Epidermal melanocyte (primary cell): ENCODE measurements at regions not wholly inside any gene's neighbourhood (a gene's known extent, or its start where the extent isn't known, plus 50 kb on each side); places are given as distances from the start of the nearest gene placed in this dataset.

Experiments
- DNase-seq: peaks from one replicate; pipeline ENCODE4 v3.0.0; 2011; ENCODE audit warnings: low spot score; ENCODE audit not compliant: insufficient read length

DNA sequence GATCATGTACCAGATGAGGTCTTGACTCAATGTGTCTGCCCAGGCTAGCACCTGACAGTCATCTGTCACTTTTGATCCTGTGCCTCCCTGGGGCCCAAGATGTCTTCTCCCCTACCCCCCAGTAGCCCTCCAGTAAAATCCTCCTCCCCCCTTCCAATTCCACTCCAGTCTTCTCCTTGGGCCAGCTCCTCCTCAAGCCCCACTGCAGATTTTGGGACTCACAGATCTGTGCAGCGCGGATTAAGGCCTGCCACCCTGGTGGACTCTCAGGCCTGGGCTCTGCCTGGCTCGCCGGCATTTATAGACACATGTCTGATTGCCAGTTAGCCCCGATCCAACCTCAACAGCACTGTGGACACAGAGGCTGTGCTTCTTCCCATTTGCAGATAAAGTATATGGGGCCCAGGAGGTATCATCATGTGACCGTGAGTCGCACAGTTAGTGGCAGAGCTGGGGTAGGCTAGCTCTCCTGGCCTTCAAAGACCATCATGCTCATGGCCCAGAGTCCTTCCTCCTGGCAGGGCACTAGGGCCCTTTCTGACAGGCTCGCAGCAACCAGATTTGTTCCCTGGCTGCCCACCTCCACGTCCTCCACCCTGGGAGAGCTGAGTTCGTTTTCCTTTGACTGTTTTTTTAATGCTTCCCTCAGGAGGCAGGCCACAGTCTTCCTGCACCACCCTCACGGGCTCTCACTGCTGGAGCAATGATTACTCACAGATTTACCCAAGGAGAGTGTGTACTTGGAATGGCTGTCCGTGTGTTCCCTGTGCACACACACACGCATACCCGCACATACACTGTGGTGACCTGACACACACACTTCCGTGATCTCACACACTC is 98.3 kb upstream of the DIO3 start:
- DNase-seq, result no peak

DNA sequence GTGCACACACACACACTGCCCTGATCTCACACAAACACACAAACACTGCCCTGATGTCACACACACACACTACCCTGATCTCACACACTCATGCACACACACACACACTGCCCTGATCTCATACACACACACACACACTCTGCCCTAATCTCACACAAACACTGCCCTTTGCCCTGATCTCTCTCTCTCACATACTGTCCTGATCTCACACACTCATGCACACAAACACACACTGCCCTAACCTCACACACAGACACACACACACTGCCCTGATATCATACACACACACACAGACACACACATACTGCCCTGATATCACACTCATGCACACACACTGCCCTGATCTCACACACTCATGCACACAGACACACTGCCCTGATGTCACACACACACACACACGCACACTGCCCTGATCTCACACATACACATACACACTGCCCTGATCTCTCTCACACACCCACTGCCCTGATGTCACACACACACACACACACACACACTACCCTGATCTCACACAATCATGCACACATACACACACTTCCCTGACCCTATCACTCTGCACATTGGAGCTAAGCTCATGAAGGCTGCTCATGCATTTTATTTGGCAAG is 97.6 kb upstream of the DIO3 start:
- no peak for DNase-seq

DNA sequence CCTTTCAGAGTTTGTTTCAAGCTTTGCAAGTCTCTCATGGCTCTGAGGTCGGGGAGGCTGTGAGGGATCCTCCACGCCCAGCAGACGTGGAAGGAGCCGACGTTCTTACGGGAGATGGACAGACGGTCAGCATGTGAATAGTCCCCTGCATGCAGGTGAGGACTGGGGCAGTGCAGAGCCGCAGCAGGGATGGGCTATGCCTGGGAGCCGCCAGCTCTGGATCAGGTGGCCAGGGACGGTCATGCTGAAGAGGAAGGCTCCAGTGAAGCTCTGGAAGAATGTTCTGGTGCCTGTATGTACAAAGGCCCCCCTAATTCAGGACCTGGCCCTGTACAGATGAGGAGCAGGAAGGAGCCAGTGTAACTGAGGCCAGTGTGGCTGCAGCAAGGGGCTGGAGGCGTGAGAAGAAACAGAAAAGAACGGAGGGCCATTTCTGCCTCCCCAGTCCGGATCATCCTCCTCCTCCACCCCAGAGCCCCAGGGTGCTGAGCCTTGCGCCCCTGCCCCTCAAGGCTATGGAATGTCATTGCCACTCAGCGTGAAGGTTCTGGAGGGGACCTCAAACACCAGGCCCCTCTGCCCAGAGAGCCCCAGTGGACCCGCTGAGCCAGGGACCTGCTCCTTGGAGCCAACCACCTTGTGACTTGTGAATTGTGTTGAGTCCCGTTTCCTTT is 96.8 kb upstream of the DIO3 start:
- DNase-seq, result no peak

DNA sequence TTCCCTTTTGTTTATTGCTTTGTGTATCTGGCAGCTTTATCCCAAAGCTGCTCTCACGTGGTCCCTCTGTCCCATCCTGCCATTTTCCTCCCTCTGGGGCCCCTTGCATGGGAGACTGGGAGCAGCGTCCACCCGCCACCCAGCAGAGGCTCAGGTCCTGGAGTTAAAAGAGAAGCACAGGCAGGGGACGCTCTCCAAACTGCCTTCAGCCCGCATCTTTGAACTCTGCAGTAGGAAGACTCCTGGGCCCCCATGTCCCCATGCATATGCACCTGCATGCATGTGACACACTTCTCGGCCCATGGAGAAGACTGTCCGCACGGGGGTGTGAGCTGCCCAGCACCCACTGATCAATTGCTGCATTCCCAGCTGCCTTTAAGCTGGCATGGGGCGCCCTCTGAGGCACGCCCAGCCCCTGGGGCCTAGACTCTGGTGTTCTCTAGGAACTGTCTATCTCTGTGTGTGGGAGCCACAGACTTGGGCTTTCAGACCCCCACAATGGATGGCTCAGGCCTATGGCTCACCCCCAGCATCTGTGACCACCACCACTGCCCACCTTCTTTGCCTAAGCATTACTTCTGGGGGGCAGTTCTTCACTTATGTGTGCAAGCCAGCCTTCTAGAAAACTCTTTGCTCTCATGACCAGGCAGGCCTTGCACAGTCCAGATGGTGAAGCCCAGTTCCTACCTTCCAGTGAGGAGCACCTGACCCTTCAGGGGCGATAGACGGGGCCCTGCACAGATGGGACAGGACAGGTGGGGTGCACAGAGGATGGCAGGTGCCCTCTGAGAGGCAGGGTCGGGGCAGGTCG is 96.1 kb upstream of the DIO3 start:
- no peak for DNase-seq

DNA sequence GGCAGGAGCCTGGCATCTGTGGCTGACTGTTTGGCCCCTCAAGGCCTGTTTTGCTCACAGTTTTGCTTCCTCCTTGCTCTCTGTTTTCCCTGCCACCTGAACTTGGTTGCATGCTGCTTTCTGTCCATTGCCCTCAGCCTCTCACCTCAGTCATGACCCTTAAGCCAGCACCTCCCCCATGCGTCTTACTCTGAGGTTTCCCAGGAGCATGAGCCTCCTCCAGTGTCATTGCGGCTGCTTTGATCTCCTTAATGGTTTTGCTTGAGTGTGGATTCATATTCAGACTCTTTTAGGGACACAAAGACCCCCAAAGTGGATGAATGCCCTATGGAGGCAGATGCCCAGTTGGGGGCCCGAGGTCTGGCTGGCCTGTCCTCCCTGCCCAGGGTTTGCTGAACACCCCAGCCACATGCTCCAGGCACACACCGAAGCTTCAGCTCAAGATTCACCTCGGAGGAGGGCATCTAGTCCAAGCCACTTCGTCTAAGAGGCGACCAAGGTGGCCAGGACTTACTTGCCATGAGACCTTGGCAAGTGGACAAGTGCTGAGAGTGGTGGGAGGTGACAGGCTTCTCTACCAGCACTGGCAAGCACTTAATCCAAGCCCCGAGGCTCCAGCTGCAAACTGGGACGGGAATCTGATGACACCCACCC is 95.4 kb upstream of the DIO3 start:
- DNase-seq, result no peak

DNA sequence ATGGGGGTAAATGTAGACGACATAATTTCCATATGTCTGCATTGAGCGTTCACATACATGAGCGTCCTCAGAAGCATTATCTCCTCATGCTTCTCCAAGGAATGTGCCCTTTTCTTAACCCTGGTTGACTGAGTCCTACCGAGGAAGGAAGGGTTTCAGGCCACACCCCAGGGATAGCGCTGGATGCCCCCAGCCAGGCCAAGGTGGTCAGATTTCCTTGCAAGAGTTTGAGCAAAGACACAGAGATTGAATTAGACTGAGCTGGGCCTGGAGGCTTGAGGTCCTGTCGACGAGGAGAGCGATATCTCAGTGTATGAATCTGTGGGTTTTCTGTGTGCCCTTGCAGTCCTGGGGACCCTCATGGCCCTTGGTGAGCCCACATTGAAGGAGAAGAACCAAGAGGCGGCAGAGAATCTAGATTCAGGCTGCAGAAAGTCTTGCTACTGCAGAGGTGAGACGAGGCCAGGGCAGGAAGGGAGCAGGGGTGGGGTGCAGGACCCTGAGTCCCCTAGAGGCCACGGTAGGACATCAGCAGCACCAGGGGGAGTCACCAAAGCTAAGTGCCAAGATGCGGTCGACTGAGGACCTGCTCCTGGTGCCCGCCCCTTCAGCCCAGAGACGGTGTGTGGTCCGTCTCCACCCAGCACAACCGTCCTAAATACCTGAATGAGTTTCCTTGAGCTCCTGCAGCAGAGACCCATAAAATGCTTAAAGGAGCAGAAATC is 94.7 kb upstream of the DIO3 start:
- no peak for DNase-seq

DNA sequence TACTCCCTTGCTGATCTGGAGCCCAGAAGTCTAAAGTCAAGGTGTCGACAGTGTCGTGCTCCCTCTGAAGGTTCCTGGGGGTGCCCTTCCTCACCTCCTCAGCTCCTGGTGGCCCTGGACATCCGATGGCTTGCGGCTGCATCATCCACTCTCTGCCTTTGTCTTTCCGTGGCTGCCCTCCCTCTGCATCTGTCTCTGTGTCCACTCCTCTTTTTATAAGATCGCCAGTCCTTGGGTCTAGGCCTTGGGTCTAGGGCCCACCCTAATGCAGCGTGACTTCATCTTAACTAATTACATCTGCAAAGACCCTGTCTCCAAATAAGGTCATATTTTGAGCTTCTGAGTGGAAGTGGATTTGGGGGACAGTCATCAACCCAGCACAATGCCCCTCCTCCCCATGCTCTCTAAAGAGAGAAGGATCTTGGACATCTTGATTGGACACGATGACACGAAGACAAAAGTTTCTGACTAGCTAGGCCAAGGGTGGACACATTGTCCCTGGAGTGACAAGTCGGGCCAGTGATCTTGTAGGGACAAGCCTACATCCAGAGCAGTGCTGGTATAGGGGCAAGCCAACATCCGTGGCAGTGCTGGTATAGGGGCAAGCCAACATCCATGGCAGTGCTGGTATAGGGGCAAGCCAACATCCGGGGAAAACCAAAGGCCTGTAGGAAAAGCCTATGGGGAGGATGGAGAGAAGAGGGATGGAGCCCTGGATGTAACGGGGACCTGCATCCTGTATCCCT is 93.9 kb upstream of the DIO3 start:
- no peak for DNase-seq

DNA sequence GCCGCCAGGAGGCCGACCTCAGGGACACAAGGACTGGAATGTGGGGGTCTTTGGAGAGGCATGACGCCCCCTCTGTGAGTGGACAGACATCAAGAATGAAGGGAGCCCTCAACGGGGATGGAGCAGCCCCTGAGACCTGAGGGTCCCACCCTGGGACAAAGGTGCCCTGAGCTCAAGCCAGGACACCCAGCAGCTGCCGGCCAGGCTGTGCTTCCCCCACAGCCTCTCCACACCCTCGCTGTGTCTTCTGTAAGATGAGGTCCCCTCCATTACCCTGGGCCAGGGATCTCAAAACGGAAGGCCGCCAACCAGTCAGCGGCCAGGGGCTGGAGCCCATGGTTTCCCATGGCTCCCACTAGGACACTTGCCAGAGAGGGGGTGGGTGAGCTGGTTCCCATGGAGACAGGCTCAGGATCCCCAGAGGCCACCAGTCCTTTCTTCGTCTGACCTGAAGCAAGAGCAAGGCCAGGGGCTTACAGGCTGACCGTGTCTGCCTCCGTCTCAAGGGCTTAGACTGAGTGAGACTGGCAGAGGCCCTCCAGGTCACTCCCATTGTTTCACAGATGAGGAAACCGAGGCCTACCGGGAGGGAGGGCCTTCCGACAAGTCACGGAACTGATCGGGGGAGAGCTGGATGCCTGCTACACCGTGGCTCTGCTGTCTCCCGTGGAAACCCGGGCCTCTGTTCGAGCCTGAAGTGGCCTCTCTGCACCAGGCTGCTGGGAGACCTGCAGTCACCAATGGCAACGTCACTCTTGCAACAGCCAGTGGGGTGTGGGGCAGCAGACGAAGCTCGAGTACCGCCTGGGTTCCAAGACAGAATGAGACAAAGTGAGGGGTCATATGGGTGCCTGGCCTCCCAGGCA is 91.7 kb upstream of the DIO3 start:
- DNase-seq, result no peak

DNA sequence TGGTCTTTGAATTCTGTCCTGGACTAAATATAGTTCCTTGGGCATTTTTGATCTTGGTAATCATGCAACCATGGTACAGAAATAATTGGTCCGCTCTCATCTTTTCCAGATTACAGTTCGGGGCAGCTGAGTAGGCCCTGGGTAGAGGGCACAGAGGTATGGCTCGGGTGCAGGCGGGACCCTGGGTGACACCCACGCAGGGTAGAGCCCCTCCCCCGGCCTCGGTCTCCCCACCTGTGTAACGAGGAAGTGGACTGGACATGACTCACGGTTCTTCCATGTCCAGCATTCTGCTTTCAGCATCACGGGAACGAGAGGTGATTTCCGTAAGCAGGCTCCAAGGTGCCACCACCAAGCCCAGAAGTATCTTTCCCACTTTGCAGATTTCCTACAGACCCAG is 91.0 kb upstream of the DIO3 start:
- no peak for DNase-seq

DNA sequence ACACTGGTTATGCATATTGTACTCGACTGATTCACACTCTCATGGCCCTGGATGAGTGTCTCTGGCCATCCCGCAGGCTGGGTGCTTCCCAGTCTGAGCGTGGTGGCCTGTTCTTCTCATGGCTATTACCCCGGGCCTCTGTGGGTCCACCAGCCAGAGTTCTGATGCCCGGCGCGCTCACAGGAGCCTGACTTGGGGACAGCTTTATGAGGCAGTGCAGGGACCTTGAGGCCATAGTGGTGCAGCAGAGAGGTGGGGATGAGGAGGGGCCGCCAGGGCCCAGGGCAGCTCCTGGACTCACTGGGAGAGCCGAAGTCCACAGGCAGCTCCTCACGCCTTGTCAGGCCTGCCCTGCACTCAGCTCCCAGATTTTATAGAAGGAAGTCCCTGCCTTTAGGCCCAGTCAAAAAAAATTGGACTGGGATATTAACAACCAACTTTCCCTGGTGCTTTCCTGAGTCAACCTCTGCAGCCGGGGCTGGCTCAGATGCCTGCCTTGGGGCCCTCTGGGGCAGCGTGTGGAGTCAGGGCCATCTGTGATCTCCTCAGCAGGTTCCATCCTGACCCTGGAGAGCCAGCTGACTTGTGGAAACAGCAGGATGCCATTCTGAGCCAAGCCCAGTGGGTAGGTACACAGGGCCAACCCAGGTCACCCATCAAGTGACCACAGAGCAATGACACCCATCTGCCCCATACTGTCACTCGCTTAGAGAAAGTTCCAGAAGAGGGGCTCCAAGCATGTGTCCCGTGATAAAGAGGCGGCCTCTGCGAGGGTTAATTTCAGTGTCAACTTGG is 89.4 kb upstream of the DIO3 start:
- DNase-seq, result no peak

DNA sequence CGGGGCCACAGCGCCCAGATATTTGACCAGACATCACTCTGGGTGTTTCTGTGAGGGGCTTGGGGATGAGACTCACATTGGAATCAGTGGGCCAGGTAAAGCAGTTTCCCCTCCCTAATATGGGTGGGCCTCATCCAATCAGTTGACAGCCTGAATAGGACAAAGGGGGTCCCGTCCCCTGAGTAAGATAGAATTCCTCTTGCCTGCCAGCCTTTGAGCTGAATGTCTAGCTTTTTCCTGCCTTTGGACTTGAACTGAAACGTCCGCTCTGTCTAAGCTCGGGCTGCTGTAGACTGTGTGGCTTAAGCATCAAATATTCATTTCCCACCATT is 88.8 kb upstream of the DIO3 start:
- no peak for DNase-seq

DNA sequence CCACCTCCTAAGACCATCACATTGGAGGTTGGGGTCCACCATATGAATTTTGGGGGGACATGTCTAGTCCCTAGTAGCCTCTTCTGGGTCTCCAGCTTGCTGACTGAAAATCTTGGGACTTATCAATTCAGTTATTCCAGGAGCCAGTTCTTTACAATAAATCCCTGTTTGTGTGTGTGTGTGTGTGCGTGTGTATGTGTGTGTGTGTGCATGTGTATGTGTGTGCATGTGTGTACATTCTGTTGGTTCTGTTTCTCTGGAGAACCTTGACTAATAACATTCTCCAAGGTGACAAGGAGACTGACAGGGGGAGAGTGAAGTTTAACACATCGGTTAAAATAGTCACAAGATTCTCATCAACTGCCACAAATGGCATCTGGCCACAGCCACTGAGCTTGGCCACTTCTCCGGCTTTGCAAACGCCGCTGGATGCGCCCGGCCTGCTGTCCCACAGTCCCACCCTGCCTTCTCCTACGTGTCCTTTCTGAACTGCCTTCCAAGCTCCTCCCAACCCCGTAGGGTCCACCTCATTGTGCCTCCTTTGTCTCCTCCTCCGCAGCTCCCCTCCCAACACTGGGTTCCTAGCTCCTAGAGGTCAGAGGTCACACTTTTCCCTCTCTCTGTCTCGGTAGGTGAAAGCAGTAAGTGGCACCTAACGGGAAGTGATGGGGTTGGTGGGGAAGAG is 88.1 kb upstream of the DIO3 start:
- DNase-seq, result no peak

DNA sequence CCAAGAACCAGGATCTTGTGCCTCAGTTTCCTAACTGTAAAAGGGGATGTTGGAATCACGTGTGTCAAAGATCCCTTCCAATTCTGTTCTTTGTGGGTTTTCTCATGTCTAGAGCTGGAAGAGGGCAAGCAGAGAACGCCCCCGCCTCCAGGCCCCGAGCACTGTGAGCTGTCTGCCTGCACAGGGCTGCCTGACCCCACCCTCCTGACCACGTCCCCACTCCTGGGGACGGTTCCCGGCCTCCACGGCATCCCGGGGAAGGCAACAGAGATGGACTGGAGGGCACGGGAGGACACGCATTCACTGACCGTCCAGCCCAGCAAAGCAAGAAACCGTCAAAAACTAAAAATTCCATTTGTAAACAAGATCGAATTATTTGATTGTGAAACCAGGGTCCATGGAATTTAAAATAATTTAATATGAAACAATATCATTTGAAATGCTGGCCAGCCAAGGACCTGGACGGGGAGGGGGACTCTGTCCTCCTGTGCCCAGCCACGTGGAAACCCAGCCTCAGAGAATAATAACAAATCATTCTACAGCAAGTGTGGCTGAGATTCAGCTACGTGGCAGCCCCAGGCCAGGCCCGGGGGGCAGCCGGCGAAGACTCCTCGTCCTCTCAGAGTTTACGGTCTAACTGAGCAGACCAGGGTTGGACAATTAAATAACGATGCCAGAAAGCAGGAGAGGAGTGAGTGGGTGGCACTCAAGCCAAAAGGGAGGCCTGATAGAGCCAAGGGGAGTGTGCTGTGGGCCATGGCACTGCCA is 87.3 kb upstream of the DIO3 start:
- no peak for DNase-seq

DNA sequence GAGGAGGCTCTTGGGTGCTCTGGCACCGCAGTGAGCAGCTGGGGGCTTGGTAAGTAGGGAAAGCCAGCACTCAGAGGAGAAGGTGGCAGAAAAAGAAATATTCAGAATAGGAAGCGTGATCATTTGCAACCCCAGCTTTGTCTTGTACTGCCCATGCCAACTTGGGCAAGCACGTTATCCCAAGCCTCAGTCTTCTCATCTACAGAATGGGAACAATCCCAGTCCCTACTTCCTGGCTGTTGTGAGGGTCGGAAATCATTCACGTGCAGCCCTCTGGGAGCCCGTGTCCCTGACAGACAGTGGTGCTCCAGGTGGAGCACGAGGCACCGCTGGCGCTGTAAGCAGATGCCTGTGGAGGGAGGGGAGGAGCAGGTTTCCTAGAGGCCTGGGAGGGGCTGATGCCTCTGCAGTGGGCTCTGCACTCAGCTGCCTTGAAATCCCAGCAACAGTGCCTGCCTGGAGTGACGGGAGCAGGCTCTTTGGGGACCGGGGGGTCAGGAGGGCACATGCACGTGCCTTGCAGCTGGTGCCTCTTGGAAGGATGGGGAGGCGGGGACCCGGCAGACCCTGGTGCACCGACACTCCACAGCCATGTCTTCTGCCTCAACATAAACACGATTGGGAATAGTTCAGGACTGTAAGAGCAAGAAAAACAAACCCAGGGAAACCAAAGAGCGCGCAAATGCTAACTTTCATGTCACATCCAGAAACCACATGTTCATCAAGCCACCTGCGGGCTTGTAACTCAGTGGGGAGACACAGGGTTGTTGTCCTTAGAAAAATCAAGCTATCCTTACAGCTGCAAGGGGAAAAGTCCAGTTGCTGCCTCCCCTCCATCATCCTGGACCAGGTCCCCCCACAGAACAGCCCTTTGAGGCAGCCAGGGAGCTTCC is 86.5 kb upstream of the DIO3 start:
- DNase-seq, result no peak

DNA sequence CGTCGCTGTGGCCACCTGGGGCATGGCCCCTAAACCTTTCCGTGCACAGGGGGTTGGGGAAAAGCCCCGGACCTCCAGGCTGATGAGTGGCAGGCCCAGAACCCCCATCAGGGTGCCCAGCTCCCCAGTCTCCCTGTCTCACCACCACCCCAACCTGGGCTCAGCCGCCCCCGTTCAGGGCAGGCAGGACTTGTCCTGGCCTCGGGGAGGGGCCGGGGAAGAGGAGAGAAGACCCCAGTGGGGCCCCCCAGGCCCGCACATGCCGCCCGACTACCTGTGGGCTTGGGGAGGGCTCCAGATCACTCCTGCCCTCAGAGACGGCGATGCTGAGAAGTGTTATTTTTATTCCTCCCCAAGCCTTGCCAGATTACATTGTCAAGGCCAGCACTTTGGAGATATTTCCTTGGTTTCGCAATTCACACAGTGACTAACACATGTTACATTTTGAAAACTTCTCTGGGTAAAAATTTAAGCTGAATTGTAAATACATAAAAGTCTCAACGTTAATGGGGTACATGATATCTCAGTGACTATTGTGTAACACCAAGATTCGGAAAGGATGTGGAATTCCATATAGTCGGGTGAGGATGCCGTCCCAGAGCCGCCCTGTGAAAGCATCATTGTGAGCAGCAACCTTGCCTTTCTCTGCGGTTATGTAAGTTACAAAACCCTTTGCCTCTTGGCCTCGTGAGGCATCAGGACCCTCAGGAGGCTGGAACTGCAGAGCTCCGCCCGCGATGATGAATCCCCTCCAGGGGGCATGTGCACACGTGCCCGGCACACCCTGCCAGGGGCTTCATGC is 85.6 kb upstream of the DIO3 start:
- DNase-seq, result no peak
